BJ (cell line): ENCODE measurements at regions not wholly inside any gene's neighbourhood (a gene's known extent, or its start where the extent isn't known, plus 50 kb on each side); places are given as distances from the start of the nearest gene placed in this dataset.

ENCODE experiments used
- CTCF ChIA-PET: fragments of 350-600 bp; formaldehyde crosslinking; extraction: SDS; loops from one replicate; lab custom pipeline; 2021; ENCODE audit warnings: antibody characterized with exemption, inconsistent platforms; lab: Yijun Ruan, JAX
- POLR2A ChIA-PET: fragments of 300-600 bp; sonication (Branson Sonifier 250); formaldehyde crosslinking; extraction: SDS; loops from one replicate; lab custom pipeline; 2021; ENCODE audit warnings: antibody characterized with exemption; lab: Charles Lee
- DNase-seq: peaks from one replicate; pipeline ENCODE4 v3.0.0-alpha.2; 2011; ENCODE audit warnings: low read depth
- H3K27me3 ChIP-seq: 2 replicates; pipeline ENCODE4 v1.6.0; 2011; ENCODE audit warnings: low read length; ENCODE audit not compliant: control insufficient read depth, insufficient read depth
- H3K36me3 ChIP-seq: 2 replicates; pipeline ENCODE4 v1.5.1; 2011; ENCODE audit warnings: low read length; ENCODE audit not compliant: control insufficient read depth, insufficient read depth
- H3K4me3 ChIP-seq: 2 replicates; pipeline ENCODE4 v1.5.1; 2011; ENCODE audit warnings: low read depth, mild to moderate bottlenecking, control low read depth, low read length
- TF ChIP-seq, protein P1 (sequence below): IDR thresholded peaks from 2 replicates; pipeline ENCODE4 v1.5.1; 2011; ENCODE audit warnings: low read depth, mild to moderate bottlenecking, control low read depth, inconsistent platforms, low read length, moderate library complexity; ENCODE audit not compliant: insufficient read depth

- Histone ChIP-seq H3K4me3 (no peak overlapping the region), H3K27me3 (no peaks in the 10 kb centered on the region), H3K36me3 (no peaks in the 10 kb centered on the region)
- TF ChIP-seq, protein P1, sequence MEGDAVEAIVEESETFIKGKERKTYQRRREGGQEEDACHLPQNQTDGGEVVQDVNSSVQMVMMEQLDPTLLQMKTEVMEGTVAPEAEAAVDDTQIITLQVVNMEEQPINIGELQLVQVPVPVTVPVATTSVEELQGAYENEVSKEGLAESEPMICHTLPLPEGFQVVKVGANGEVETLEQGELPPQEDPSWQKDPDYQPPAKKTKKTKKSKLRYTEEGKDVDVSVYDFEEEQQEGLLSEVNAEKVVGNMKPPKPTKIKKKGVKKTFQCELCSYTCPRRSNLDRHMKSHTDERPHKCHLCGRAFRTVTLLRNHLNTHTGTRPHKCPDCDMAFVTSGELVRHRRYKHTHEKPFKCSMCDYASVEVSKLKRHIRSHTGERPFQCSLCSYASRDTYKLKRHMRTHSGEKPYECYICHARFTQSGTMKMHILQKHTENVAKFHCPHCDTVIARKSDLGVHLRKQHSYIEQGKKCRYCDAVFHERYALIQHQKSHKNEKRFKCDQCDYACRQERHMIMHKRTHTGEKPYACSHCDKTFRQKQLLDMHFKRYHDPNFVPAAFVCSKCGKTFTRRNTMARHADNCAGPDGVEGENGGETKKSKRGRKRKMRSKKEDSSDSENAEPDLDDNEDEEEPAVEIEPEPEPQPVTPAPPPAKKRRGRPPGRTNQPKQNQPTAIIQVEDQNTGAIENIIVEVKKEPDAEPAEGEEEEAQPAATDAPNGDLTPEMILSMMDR, result no peak
- no peak for DNase-seq
- CTCF ChIA-PET, result no interaction called here
- POLR2A ChIA-PET, result no interaction called here
These were observed 889.6 kb upstream of the LRRTM1 start for GRCh38 chr2:81194176-81194575.

- Histone ChIP-seq H3K4me3 (no peak overlapping the region), H3K27me3 (no peaks in the 10 kb centered on the region), H3K36me3 (no peaks in the 10 kb centered on the region)
- ChIA-PET POLR2A (no interaction called here), CTCF (no interaction called here)
- no peak for DNase-seq
- TF ChIP-seq, protein P1, result no peak
These were observed 877.3 kb upstream of the LRRTM1 start for GRCh38 chr2:81181845-81182244.

GRCh38 chr2:81171447-81171846, 866.9 kb upstream of the LRRTM1 start:
- no peaks in the 10 kb centered on the region for H3K27me3 ChIP-seq
- CTCF ChIA-PET, result no interaction called here
- TF ChIP-seq, protein P1, result no peak
- POLR2A ChIA-PET, result no interaction called here
- H3K4me3 ChIP-seq, result no peak overlapping the region
- no peak for DNase-seq
- H3K36me3 ChIP-seq, result no peaks in the 10 kb centered on the region

GRCh38 chr2:81163583-81163982, 859.0 kb upstream of the LRRTM1 start:
- no peak for DNase-seq
- H3K36me3 ChIP-seq, result no peaks in the 10 kb centered on the region
- POLR2A ChIA-PET, result no interaction called here
- no peaks in the 10 kb centered on the region for H3K27me3 ChIP-seq
- TF ChIP-seq, protein P1, result no peak
- H3K4me3 ChIP-seq, result no peak overlapping the region
- CTCF ChIA-PET, result no interaction called here

DNA sequence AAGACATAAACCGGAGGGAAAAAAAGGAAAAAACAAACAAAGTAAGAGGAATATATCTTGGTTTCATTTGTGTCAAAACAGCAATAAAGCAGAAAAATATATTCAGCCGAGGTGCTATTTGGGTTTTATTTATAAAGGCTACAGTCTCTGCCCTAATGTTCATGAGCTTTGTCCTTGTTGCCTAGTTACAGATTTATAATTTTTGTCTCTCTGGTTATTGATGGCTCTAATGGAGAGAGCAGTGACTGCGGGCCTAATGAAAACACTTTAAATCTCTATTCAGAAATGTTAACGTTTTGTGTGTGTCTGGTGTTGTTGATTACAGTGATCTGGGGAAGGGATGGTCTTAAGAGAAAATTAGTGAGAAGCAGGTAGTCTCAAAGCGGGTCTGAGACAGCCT, 854.0 kb upstream of the LRRTM1 start:
- H3K27me3 ChIP-seq, result no peaks in the 10 kb centered on the region
- H3K36me3 ChIP-seq, result no peaks in the 10 kb centered on the region
- TF ChIP-seq, protein P1, result no peak
- ChIA-PET CTCF (no interaction called here), POLR2A (no interaction called here)
- no peak overlapping the region for H3K4me3 ChIP-seq
- DNase-seq, result no peak
